H9 (cell line): ENCODE measurements at regions not wholly inside any gene's neighbourhood (a gene's known extent, or its start where the extent isn't known, plus 50 kb on each side); places are given as distances from the start of the nearest gene placed in this dataset.

Experiments used
- DNase-seq: peaks from one replicate; pipeline ENCODE4 v3.0.0-alpha.2; 2017
- H2AFZ ChIP-seq: one replicate; pipeline ENCODE4 v1.6.1; 2013; ENCODE audit warnings: mild to moderate bottlenecking, low read length, control low read depth, moderate library complexity
- H2AK5ac ChIP-seq: 2 replicates; pipeline ENCODE4 v1.6.1; 2013; ENCODE audit warnings: low read length, control low read depth, mixed read lengths; ENCODE audit not compliant: insufficient read length
- H2BK120ac ChIP-seq: one replicate; pipeline ENCODE4 v1.6.1; 2013; ENCODE audit warnings: low read depth, mild to moderate bottlenecking, low read length, control low read depth, inconsistent platforms; ENCODE audit not compliant: poor library complexity, severe bottlenecking
- H2BK12ac ChIP-seq: 2 replicates; pipeline ENCODE4 v1.6.1; 2013; ENCODE audit warnings: low read length, control low read depth, mixed read lengths, low read depth; ENCODE audit not compliant: insufficient read length
- H2BK15ac ChIP-seq: 2 replicates; pipeline ENCODE4 v1.6.1; 2013; ENCODE audit warnings: low read depth, low read length, control low read depth
- H2BK20ac ChIP-seq: one replicate; pipeline ENCODE4 v1.6.1; 2013; ENCODE audit warnings: low read depth, mild to moderate bottlenecking, low read length, control low read depth, inconsistent platforms; ENCODE audit not compliant: poor library complexity, severe bottlenecking
- H2BK5ac ChIP-seq: 2 replicates; pipeline ENCODE4 v1.6.1; 2013; ENCODE audit warnings: low read length, control low read depth, mixed read lengths; ENCODE audit not compliant: insufficient read length
- H3K14ac ChIP-seq: 2 replicates; pipeline ENCODE4 v1.6.1; 2013; ENCODE audit warnings: low read length, control low read depth; ENCODE audit not compliant: insufficient read depth
- H3K18ac ChIP-seq: 2 replicates; pipeline ENCODE4 v1.6.1; 2013; ENCODE audit warnings: low read depth, mild to moderate bottlenecking, mixed read lengths, low read length, control low read depth; ENCODE audit not compliant: insufficient read length
- H3K23ac ChIP-seq: 2 replicates; pipeline ENCODE4 v1.6.1; 2013; ENCODE audit warnings: low read length, control low read depth, mixed read lengths, low read depth; ENCODE audit not compliant: insufficient read length
- H3K23me2 ChIP-seq: 2 replicates; pipeline ENCODE4 v1.6.1; 2013; ENCODE audit warnings: low read depth, mild to moderate bottlenecking, mixed read lengths, low read length, control low read depth; ENCODE audit not compliant: insufficient read length, poor library complexity, severe bottlenecking
- H3K27ac ChIP-seq: 2 replicates; pipeline ENCODE4 v1.5.1; 2013; ENCODE audit warnings: low read length, control low read depth, mixed read lengths, low read depth; ENCODE audit not compliant: insufficient read length
- H3K27me3 ChIP-seq: 2 replicates; pipeline ENCODE4 v1.6.1; 2013; ENCODE audit warnings: low read length, control low read depth, inconsistent platforms; ENCODE audit not compliant: insufficient read depth
- H3K4ac ChIP-seq: 2 replicates; pipeline ENCODE4 v1.6.1; 2013; ENCODE audit warnings: low read depth, mild to moderate bottlenecking, control low read depth, inconsistent platforms, low read length, moderate library complexity
- H3K4me1 ChIP-seq: 2 replicates; pipeline ENCODE4 v1.6.1; 2013; ENCODE audit warnings: low read length, control low read depth, inconsistent platforms; ENCODE audit not compliant: insufficient read depth
- H3K4me2 ChIP-seq: 2 replicates; pipeline ENCODE4 v1.6.1; 2013; ENCODE audit warnings: low read length, control low read depth, mixed read lengths; ENCODE audit not compliant: insufficient read length, insufficient read depth
- H3K56ac ChIP-seq: 2 replicates; pipeline ENCODE4 v1.6.1; 2013; ENCODE audit warnings: low read depth, mild to moderate bottlenecking, mixed read lengths, low read length, control low read depth; ENCODE audit not compliant: insufficient read length
- H3K79me1 ChIP-seq: 2 replicates; pipeline ENCODE4 v1.6.1; 2013; ENCODE audit warnings: low read depth, mild to moderate bottlenecking, moderate library complexity, low read length, control low read depth, inconsistent platforms; ENCODE audit not compliant: insufficient read depth, poor library complexity, severe bottlenecking
- H3K79me2 ChIP-seq: 2 replicates; pipeline ENCODE4 v1.6.1; 2013; ENCODE audit warnings: low read length, control low read depth, inconsistent platforms; ENCODE audit not compliant: insufficient read depth
- H3K9ac ChIP-seq: 2 replicates; pipeline ENCODE4 v1.6.1; 2013; ENCODE audit warnings: low read length, control low read depth, mixed read lengths; ENCODE audit not compliant: insufficient read length; ENCODE audit errors: extremely low read depth
- H3K9me3 ChIP-seq: one replicate; pipeline ENCODE4 v1.6.1; 2013; ENCODE audit warnings: low read depth, low read length, inconsistent platforms; ENCODE audit not compliant: control insufficient read depth
- H3T11ph ChIP-seq: one replicate; pipeline ENCODE4 v1.6.1; 2013; ENCODE audit warnings: mild to moderate bottlenecking, low read length, control low read depth, inconsistent platforms
- H4K20me1 ChIP-seq: one replicate; pipeline ENCODE4 v1.6.1; 2013; ENCODE audit not compliant: control insufficient read depth, insufficient read length, insufficient read depth
- H4K5ac ChIP-seq: 2 replicates; pipeline ENCODE4 v1.6.1; 2013; ENCODE audit warnings: low read depth, mild to moderate bottlenecking, mixed read lengths, low read length, control low read depth; ENCODE audit not compliant: insufficient read length
- H4K8ac ChIP-seq: replicated peaks from 2 replicates; pipeline ENCODE4 v1.6.1; 2013; ENCODE audit warnings: low read length, control low read depth, mixed read lengths, low read depth; ENCODE audit not compliant: insufficient read length
- H4K91ac ChIP-seq: 2 replicates; pipeline ENCODE4 v1.6.1; 2013; ENCODE audit warnings: low read depth, mild to moderate bottlenecking, moderate library complexity, mixed read lengths, low read length, control low read depth; ENCODE audit not compliant: insufficient read length
- H3K27ac Mint-ChIP-seq, 3 experiments: 2 replicates in 2 of 3; 3 replicates in 1 of 3; pipeline ENCODE4 v1.8.0; 2020 to 2021; ENCODE audit warnings: mixed read lengths in 3 of 3, mild to moderate bottlenecking in 1 of 3, moderate library complexity in 1 of 3
- H3K27me3 Mint-ChIP-seq: 2 replicates; pipeline ENCODE4 v1.8.0; 2021; ENCODE audit warnings: low read depth, mild to moderate bottlenecking, moderate library complexity, mixed read lengths
- H3K36me3 Mint-ChIP-seq, 3 experiments: 2 replicates in 2 of 3; 3 replicates in 1 of 3; pipeline ENCODE4 v1.8.0; 2020 to 2021; ENCODE audit warnings: low read depth in 3 of 3, mixed read lengths in 3 of 3; ENCODE audit not compliant: insufficient read depth in 1 of 3
- H3K4me1 Mint-ChIP-seq, 2 experiments: 2 replicates each; pipeline ENCODE4 v1.8.0; 2020; ENCODE audit warnings: mixed read lengths in 2 of 2
- H3K4me3 Mint-ChIP-seq, 2 experiments: 2 replicates in 1 of 2; 3 replicates in 1 of 2; pipeline ENCODE4 v1.8.0; 2020 to 2021; ENCODE audit warnings: mild to moderate bottlenecking in 2 of 2, mixed read lengths in 2 of 2, moderate library complexity in 1 of 2
- H3K9me3 Mint-ChIP-seq, 2 experiments: 2 replicates in 1 of 2; 3 replicates in 1 of 2; pipeline ENCODE4 v1.8.0; 2020; ENCODE audit warnings: mild to moderate bottlenecking in 2 of 2, mixed read lengths in 2 of 2, moderate library complexity in 1 of 2
- CTCF ChIP-seq: fragments of 200-600 bp; sonication (generic); conservative IDR thresholded peaks from 3 replicates; pipeline ENCODE4 v1.8.0; 2021; ENCODE audit warnings: antibody characterized with exemption, mild to moderate bottlenecking
- WGBS: extraction: QIAGEN DNeasy Blood & Tissue Kit; methylation state at CpG from one replicate; pipeline ENCODE4 v1.1.7; 2013; ENCODE audit warnings: missing lambda C conversion rate, low lambda C conversion rate, mixed read lengths; ENCODE audit not compliant: insufficient read length; ENCODE audit errors: extremely low coverage; 5-methylcytosine and 5-hydroxymethylcytosine counted together

GRCh38 chr11:27930946-27931345, 177.0 kb downstream of the KIF18A start:
- H4K5ac ChIP-seq: no peak overlapping the region
- no peaks in the 10 kb centered on the region for H3K23me2 ChIP-seq
- H3T11ph ChIP-seq: no peak overlapping the region
- no peak for DNase-seq
- no peak overlapping the region for H3K4ac ChIP-seq
- no peak overlapping the region for H2BK12ac ChIP-seq
- TF ChIP-seq CTCF: no peak
- H3K4me1 ChIP-seq: no peaks in the 10 kb centered on the region
- H2AK5ac ChIP-seq: no peak overlapping the region
- H3K9ac ChIP-seq: no peak overlapping the region
- H4K20me1 ChIP-seq: no peaks in the 10 kb centered on the region
- H3K4me3 Mint-ChIP-seq: no peak overlapping the region
- no peaks in the 10 kb centered on the region; a peak in 1 of 5 replicates for H3K9me3 Mint-ChIP-seq
- H2BK20ac ChIP-seq: no peak overlapping the region
- no peak overlapping the region for H4K8ac ChIP-seq
- no peak overlapping the region for H4K91ac ChIP-seq
- no peak overlapping the region for H3K27ac ChIP-seq
- no peaks in the 10 kb centered on the region for H3K27me3 ChIP-seq
- no CpG with 5 or more reads among the region's 1 CpG for WGBS
- H3K27ac Mint-ChIP-seq: no peak overlapping the region
- H2BK120ac ChIP-seq: no peak overlapping the region
- peaks cover 5 to 14% of the 10 kb centered on the region in 2 experiments for H3K4me1 Mint-ChIP-seq
- no peak overlapping the region for H3K14ac ChIP-seq
- H3K23ac ChIP-seq: no peak overlapping the region
- H3K79me1 ChIP-seq: no peaks in the 10 kb centered on the region
- no peak overlapping the region for H2BK5ac ChIP-seq
- peaks cover 8% of the 10 kb centered on the region for H3K27me3 Mint-ChIP-seq
- H2AFZ ChIP-seq: no peak overlapping the region
- H3K79me2 ChIP-seq: no peaks in the 10 kb centered on the region
- H3K4me2 ChIP-seq: no peak overlapping the region
- H3K9me3 ChIP-seq: no peaks in the 10 kb centered on the region
- no peaks in the 10 kb centered on the region for H3K36me3 Mint-ChIP-seq
- no peak overlapping the region for H2BK15ac ChIP-seq
- H3K18ac ChIP-seq: no peak overlapping the region
- no peak overlapping the region for H3K56ac ChIP-seq
